ENCODE measurements at regions not wholly inside any gene's neighbourhood (a gene's known extent, or its start where the extent isn't known, plus 50 kb on each side); places are given as distances from the start of the nearest gene placed in this dataset.

- intact Hi-C loops (cut with DNase I), result no loop called here
- H3K4me1 ChIP-seq, result no peaks in the 10 kb centered on the region
- no peak overlapping the region for H3K4me3 ChIP-seq
- ATAC-seq (no peak), DNase-seq (no peak)
- no peaks in the 10 kb centered on the region for H3K9me3 ChIP-seq
- TF ChIP-seq CTCF (IDR thresholded peaks at IDR 0.05), result no peak
- H3K27me3 ChIP-seq (ENCODE audit: low read depth), result no peaks in the 10 kb centered on the region
- H3K27ac ChIP-seq, result no peak overlapping the region
- no peaks in the 10 kb centered on the region for H3K36me3 ChIP-seq
Observed at GRCh38 chr1:4461726-4462290, 192.6 kb upstream of the AJAP1 start.

DNA sequence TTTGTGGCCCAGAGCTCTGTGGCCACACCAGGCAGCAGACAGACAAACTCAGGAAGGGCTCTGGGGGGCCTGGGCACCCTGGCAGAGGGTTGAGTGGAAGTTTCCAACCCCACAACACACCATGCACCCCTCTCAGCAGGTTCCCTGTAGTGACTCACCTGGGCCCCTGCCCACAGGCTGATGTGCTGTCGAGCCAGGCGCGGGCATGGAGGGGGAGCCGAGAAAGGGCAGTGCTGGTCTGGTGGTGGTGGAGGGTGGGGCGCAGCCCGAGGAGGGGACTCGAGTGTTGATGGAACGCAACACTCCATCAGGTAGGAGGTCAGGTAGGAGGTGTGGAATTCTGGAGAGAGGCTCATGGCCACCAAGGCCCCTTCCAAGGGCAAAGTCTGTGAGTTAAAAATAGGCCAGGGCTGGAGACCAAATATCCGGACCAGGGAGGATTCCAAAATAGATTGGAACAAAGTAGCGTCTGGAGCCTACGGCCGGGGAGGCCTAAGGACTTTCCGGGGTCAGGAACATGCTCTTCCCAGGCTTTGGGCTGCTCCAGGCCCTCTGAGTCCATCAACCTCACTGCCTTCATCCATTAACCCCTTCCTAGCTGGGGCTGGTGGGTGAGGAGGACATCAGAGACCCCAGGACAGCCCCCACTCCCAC, 191.5 kb upstream of the AJAP1 start:
- Histone ChIP-seq H3K36me3 (no peaks in the 10 kb centered on the region), H3K4me3 (no peak overlapping the region), H3K27me3 (ENCODE audit: low read depth) (no peaks in the 10 kb centered on the region), H3K9me3 (no peaks in the 10 kb centered on the region), H3K4me1 (no peaks in the 10 kb centered on the region), H3K27ac (no peak overlapping the region)
- no peak for TF ChIP-seq CTCF (IDR thresholded peaks at IDR 0.05)
- DNase-seq (no peak), ATAC-seq (no peak)
- intact Hi-C loops (cut with DNase I), result no loop called here

- H3K9me3 ChIP-seq, result no peaks in the 10 kb centered on the region
- H3K36me3 ChIP-seq, result no peaks in the 10 kb centered on the region
- H3K4me3 ChIP-seq, result no peak overlapping the region
- no peak overlapping the region for H3K27ac ChIP-seq
- peak in 1 of 2 donors; percentile 25 for ATAC-seq
- no peaks in the 10 kb centered on the region for H3K4me1 ChIP-seq
- no peaks in the 10 kb centered on the region for H3K27me3 ChIP-seq (ENCODE audit: low read depth)
- DNase-seq, result no peak
- no peak for TF ChIP-seq CTCF (IDR thresholded peaks at IDR 0.05)
- intact Hi-C loops (cut with DNase I), result no loop called here
Observed at GRCh38 chr1:4463631-4464030, 190.8 kb upstream of the AJAP1 start.

DNA sequence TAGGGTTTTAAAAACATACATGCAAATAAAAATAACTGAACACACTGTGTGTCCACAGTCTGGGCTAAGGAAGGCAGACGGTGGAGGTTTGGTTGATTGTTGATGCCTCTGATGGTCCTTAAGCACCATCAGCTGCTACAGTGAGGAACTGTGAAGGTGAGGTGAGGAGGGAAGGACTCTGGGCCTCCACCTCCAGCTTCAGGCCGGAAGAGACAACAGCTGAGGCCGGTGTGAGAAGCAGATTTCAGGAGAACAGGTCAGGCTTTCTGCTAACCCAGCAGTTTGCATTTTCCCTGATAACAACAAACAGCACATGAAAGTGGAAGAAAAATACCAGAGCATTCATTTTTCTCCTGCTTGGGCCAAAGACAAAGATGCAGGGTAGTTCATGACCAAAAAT, 189.9 kb upstream of the AJAP1 start:
- DNase-seq, result no peak
- ATAC-seq, result no peak

DNA sequence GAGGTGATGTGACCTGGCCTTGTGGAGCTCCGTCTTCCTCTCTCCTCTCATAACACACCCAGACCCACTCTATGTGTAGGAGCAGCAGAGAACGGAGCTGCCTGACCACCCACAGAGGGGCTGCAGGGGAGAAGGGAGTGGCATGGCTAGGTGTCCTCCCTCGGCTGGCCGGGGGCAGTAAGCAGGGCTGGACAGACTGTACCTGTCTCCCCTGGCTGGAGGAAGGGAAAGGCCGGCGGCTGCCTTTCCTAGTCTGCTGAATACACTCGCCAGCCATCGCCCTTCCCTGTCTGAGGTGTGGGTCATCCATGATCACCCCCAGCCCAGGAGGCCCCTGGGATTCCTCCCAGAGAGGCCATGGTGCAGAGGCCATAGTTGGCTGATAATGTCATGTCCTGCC, 187.2 kb upstream of the AJAP1 start:
- Histone ChIP-seq H3K4me3 (no peak overlapping the region), H3K27me3 (ENCODE audit: low read depth) (no peaks in the 10 kb centered on the region), H3K9me3 (no peaks in the 10 kb centered on the region), H3K4me1 (no peaks in the 10 kb centered on the region), H3K27ac (no peak overlapping the region), H3K36me3 (no peaks in the 10 kb centered on the region)
- ATAC-seq (no peak), DNase-seq (no peak)
- intact Hi-C loops (cut with DNase I), result no loop called here
- TF ChIP-seq CTCF (IDR thresholded peaks at IDR 0.05), result no peak

More for the DNA sequence above, 189.9 kb upstream of the AJAP1 start:
- Histone ChIP-seq H3K4me1 (no peaks in the 10 kb centered on the region), H3K27me3 (ENCODE audit: low read depth) (no peaks in the 10 kb centered on the region), H3K27ac (no peak overlapping the region), H3K4me3 (no peak overlapping the region), H3K36me3 (no peaks in the 10 kb centered on the region), H3K9me3 (no peaks in the 10 kb centered on the region)
- intact Hi-C loops (cut with DNase I), result no loop called here
- TF ChIP-seq CTCF (IDR thresholded peaks at IDR 0.05), result no peak

Data from lower lobe of right lung (tissue), 2 donors.